ENCODE measurements at regions not wholly inside any gene's neighbourhood (a gene's known extent, or its start where the extent isn't known, plus 50 kb on each side); places are given as distances from the start of the nearest gene placed in this dataset.

- in situ Hi-C loops (cut with HindIII; ENCODE audit: low sequenced_read_pairs), result no loop called here
- H3K4me3 ChIP-seq (ENCODE audit: low read depth, low read length), result no peak overlapping the region
- TF ChIP-seq CTCF (IDR thresholded peaks at IDR 0.05; ENCODE audit: low read depth, low read length, missing control alignments), result no peak
- no peak for DNase-seq (ENCODE audit: low read depth)
These were observed 659.4 kb downstream of the PCDH19 start for GRCh38 chrX:99750721-99751120.

- TF ChIP-seq CTCF (IDR thresholded peaks at IDR 0.05; ENCODE audit: low read depth, low read length, missing control alignments), result no peak
- no peak overlapping the region for H3K4me3 ChIP-seq (ENCODE audit: low read depth, low read length)
- no peak for DNase-seq (ENCODE audit: low read depth)
- in situ Hi-C loops (cut with HindIII; ENCODE audit: low sequenced_read_pairs), result no loop called here
These were observed 688.0 kb downstream of the PCDH19 start for GRCh38 chrX:99722094-99722493.

- no peak for DNase-seq (ENCODE audit: low read depth)
- no peak overlapping the region for H3K4me3 ChIP-seq (ENCODE audit: low read depth, low read length)
- in situ Hi-C loops (cut with HindIII; ENCODE audit: low sequenced_read_pairs), result no loop called here
- TF ChIP-seq CTCF (IDR thresholded peaks at IDR 0.05; ENCODE audit: low read depth, low read length, missing control alignments), result no peak
These were observed 690.9 kb downstream of the PCDH19 start for GRCh38 chrX:99719140-99719539.

GRCh38 chrX:99717716-99718115, 692.4 kb downstream of the PCDH19 start:
- H3K4me3 ChIP-seq (ENCODE audit: low read depth, low read length), result no peak overlapping the region
- in situ Hi-C loops (cut with HindIII; ENCODE audit: low sequenced_read_pairs), result no loop called here
- DNase-seq (ENCODE audit: low read depth), result no peak
- TF ChIP-seq CTCF (IDR thresholded peaks at IDR 0.05; ENCODE audit: low read depth, low read length, missing control alignments), result no peak

GRCh38 chrX:99705701-99706100, 704.4 kb downstream of the PCDH19 start:
- in situ Hi-C loops (cut with HindIII; ENCODE audit: low sequenced_read_pairs), result no loop called here
- no peak for TF ChIP-seq CTCF (IDR thresholded peaks at IDR 0.05; ENCODE audit: low read depth, low read length, missing control alignments)
- DNase-seq (ENCODE audit: low read depth), result no peak
- H3K4me3 ChIP-seq (ENCODE audit: low read depth, low read length), result no peak overlapping the region

- no peak for TF ChIP-seq CTCF (IDR thresholded peaks at IDR 0.05; ENCODE audit: low read depth, low read length, missing control alignments)
- no peak overlapping the region for H3K4me3 ChIP-seq (ENCODE audit: low read depth, low read length)
- in situ Hi-C loops (cut with HindIII; ENCODE audit: low sequenced_read_pairs), result no loop called here
- DNase-seq (ENCODE audit: low read depth), result no peak
These were observed 706.6 kb downstream of the PCDH19 start for GRCh38 chrX:99703473-99703872.

- no peak for TF ChIP-seq CTCF (IDR thresholded peaks at IDR 0.05; ENCODE audit: low read depth, low read length, missing control alignments)
- in situ Hi-C loops (cut with HindIII; ENCODE audit: low sequenced_read_pairs), result no loop called here
- no peak for DNase-seq (ENCODE audit: low read depth)
- no peak overlapping the region for H3K4me3 ChIP-seq (ENCODE audit: low read depth, low read length)
These were observed 711.6 kb downstream of the PCDH19 start for GRCh38 chrX:99698451-99698850.
